SK-N-MC (cell line): ENCODE measurements at regions not wholly inside any gene's neighbourhood (a gene's known extent, or its start where the extent isn't known, plus 50 kb on each side); places are given as distances from the start of the nearest gene placed in this dataset.

Experiments used
- EZH2 ChIP-seq: fragments of 200-600 bp; sonication (generic); IDR thresholded peaks from one replicate; pipeline ENCODE4 v1.6.1; 2017; ENCODE audit warnings: antibody characterized with exemption
- POLR2AphosphoS5 ChIP-seq: IDR thresholded peaks from 2 replicates; pipeline ENCODE4 v1.6.1; 2012; ENCODE audit warnings: mild to moderate bottlenecking, low read depth, low read length, borderline replicate concordance

- no peak for TF ChIP-seq POLR2AphosphoS5
- no peak for TF ChIP-seq EZH2
Measured at GRCh38 chr5:28421141-28421540, 1382.8 kb upstream of the CDH9 start.
